H1 (cell line): ENCODE measurements at regions not wholly inside any gene's neighbourhood (a gene's known extent, or its start where the extent isn't known, plus 50 kb on each side); places are given as distances from the start of the nearest gene placed in this dataset.

ENCODE experiments used
- CTCF ChIA-PET: fragments of 300-600 bp; sonication (Branson Sonifier 250); formaldehyde crosslinking; loops from one replicate; lab custom pipeline; 2021; ENCODE audit not compliant: partially characterized antibody; lab: Charles Lee
- POLR2A ChIA-PET: fragments of 300-600 bp; sonication (Branson Sonifier 250); formaldehyde crosslinking; loops from one replicate; lab custom pipeline; 2021; ENCODE audit warnings: inconsistent platforms; ENCODE audit not compliant: partially characterized antibody; lab: Charles Lee
- DNase-seq, 2 experiments: peaks; one replicate each; pipeline versions ENCODE4 v3.0.0 to v3.0.0-alpha.2; 2010 to 2022; ENCODE audit warnings: low spot score in 2 of 2, low read depth in 1 of 2, mixed read lengths in 1 of 2
- FAIRE-seq: peaks from 2 replicates; lab custom pipeline; 2011; peaks lifted over from hg19 to GRCh38; lab: Jason Lieb, UNC
- H2AFZ ChIP-seq: 2 replicates; pipeline ENCODE4 v1.8.1; 2012; ENCODE audit warnings: low read length, inconsistent platforms
- H2AK5ac ChIP-seq: 2 replicates; pipeline ENCODE4 v1.6.1; 2013; ENCODE audit warnings: low read depth, low read length
- H2BK120ac ChIP-seq: replicated peaks from 2 replicates; pipeline ENCODE3; 2013; ENCODE audit warnings: low read depth, low read length, inconsistent platforms
- H2BK12ac ChIP-seq: 2 replicates; pipeline ENCODE4 v1.6.1; 2013; ENCODE audit warnings: low read depth, low read length
- H2BK15ac ChIP-seq: 2 replicates; pipeline ENCODE4 v1.6.1; 2013; ENCODE audit warnings: low read length
- H2BK20ac ChIP-seq: 2 replicates; pipeline ENCODE4 v1.6.1; 2013; ENCODE audit warnings: low read length
- H2BK5ac ChIP-seq: 2 replicates; pipeline ENCODE4 v1.6.1; 2013; ENCODE audit warnings: low read depth, low read length
- H3K14ac ChIP-seq: 2 replicates; pipeline ENCODE4 v1.6.1; 2013; ENCODE audit warnings: inconsistent platforms; ENCODE audit not compliant: insufficient read length
- H3K18ac ChIP-seq: 2 replicates; pipeline ENCODE4 v1.6.1; 2013; ENCODE audit warnings: low read length; ENCODE audit errors: extremely low read depth
- H3K23ac ChIP-seq: 2 replicates; pipeline ENCODE4 v1.6.1; 2013; ENCODE audit warnings: inconsistent platforms; ENCODE audit not compliant: insufficient read length
- H3K23me2 ChIP-seq: 2 replicates; pipeline ENCODE4 v1.6.1; 2013; ENCODE audit warnings: low read depth, low read length
- H3K27ac ChIP-seq: 2 replicates; pipeline ENCODE4 v1.6.1; 2011; ENCODE audit warnings: low read depth, low read length, inconsistent platforms
- H3K27me3 ChIP-seq, 4 experiments: replicated peaks in 1 of 4; 1 replicate in 1 of 4; 2 replicates in 3 of 4; pipeline versions ENCODE4 v1.6.1 to v1.8.1; 2011 to 2013; ENCODE audit warnings: low read length in 3 of 4, mild to moderate bottlenecking in 3 of 4, inconsistent platforms in 2 of 4, mixed read lengths in 2 of 4, moderate library complexity in 1 of 4; ENCODE audit not compliant: control insufficient read depth in 3 of 4, insufficient read depth in 3 of 4; ENCODE audit errors: extremely low read depth in 1 of 4
- H3K36me3 ChIP-seq, 4 experiments: 2 replicates each; pipeline versions ENCODE4 v1.6.1 to v1.8.1; 2011 to 2013; ENCODE audit warnings: mild to moderate bottlenecking in 4 of 4, low read length in 3 of 4, moderate library complexity in 2 of 4, control low read depth in 1 of 4, inconsistent platforms in 1 of 4; ENCODE audit not compliant: insufficient read depth in 4 of 4, control insufficient read depth in 2 of 4
- H3K4ac ChIP-seq: replicated peaks from 2 replicates; pipeline ENCODE3; 2013; ENCODE audit warnings: low read length, low read depth, mixed read lengths, inconsistent platforms; ENCODE audit not compliant: insufficient read length
- H3K4me1 ChIP-seq, 4 experiments: replicated peaks in 1 of 4; 1 replicate in 1 of 4; 2 replicates in 3 of 4; pipeline versions ENCODE4 v1.6.1 to v1.8.1; 2011 to 2013; ENCODE audit warnings: low read length in 3 of 4, inconsistent platforms in 2 of 4, mixed read lengths in 1 of 4; ENCODE audit not compliant: insufficient read depth in 4 of 4, control insufficient read depth in 3 of 4
- H3K4me2 ChIP-seq, 2 experiments: 2 replicates each; pipeline versions ENCODE4 v1.6.1 to v1.8.1; 2011 to 2013; ENCODE audit warnings: low read depth in 2 of 2, low read length in 2 of 2, control low read depth in 1 of 2, inconsistent platforms in 1 of 2, mild to moderate bottlenecking in 1 of 2; ENCODE audit not compliant: insufficient read depth in 1 of 2
- H3K4me3 ChIP-seq, 4 experiments: fragments of 200-600, 300-600 bp in 1 of 4; sonication (generic), shearing (Covaris generic), sonication (Bioruptor Twin) in 1 of 4; 2 replicates each; pipeline versions ENCODE4 v1.5.1 to v1.8.1; 2011 to 2016; ENCODE audit warnings: low read length in 4 of 4, low read depth in 3 of 4, control low read depth in 2 of 4, inconsistent platforms in 2 of 4, mild to moderate bottlenecking in 2 of 4, mixed read lengths in 1 of 4, moderate library complexity in 1 of 4; ENCODE audit not compliant: insufficient read depth in 2 of 4; ENCODE audit errors: extremely low read depth in 1 of 4
- H3K56ac ChIP-seq: replicated peaks from 2 replicates; pipeline ENCODE3; 2013; ENCODE audit warnings: low read depth, mild to moderate bottlenecking, mixed read lengths, low read length, inconsistent platforms; ENCODE audit not compliant: insufficient read length
- H3K79me1 ChIP-seq: 2 replicates; pipeline ENCODE4 v1.6.1; 2013; ENCODE audit warnings: low read depth, low read length, control low read depth
- H3K79me2 ChIP-seq, 2 experiments: 2 replicates each; pipeline versions ENCODE4 v1.6.1 to v1.8.1; 2012 to 2013; ENCODE audit warnings: low read length in 2 of 2, mild to moderate bottlenecking in 2 of 2, inconsistent platforms in 1 of 2; ENCODE audit not compliant: insufficient read depth in 2 of 2, control insufficient read depth in 1 of 2
- H3K9ac ChIP-seq, 4 experiments: replicated peaks in 1 of 4; 1 replicate in 1 of 4; 2 replicates in 3 of 4; pipeline versions ENCODE4 v1.6.1 to v1.8.1; 2011 to 2013; ENCODE audit warnings: low read depth in 3 of 4, low read length in 3 of 4, control low read depth in 2 of 4, mild to moderate bottlenecking in 2 of 4, moderate library complexity in 2 of 4, inconsistent platforms in 1 of 4; ENCODE audit errors: extremely low read depth in 1 of 4
- H3K9me3 ChIP-seq, 2 experiments: 2 replicates each; pipeline versions ENCODE4 v1.6.1 to v1.8.1; 2012 to 2013; ENCODE audit warnings: mild to moderate bottlenecking in 2 of 2, moderate library complexity in 2 of 2, control low read depth in 1 of 2, inconsistent platforms in 1 of 2, low read depth in 1 of 2, low read length in 1 of 2, mixed read lengths in 1 of 2; ENCODE audit not compliant: insufficient read depth in 2 of 2
- H4K20me1 ChIP-seq, 2 experiments: replicated peaks in 1 of 2; 2 replicates each; pipeline versions ENCODE3 to v1.8.1; 2011 to 2013; ENCODE audit warnings: inconsistent platforms in 2 of 2, low read length in 2 of 2, mild to moderate bottlenecking in 1 of 2; ENCODE audit not compliant: insufficient read depth in 2 of 2, control insufficient read depth in 1 of 2
- H4K5ac ChIP-seq: 2 replicates; pipeline ENCODE4 v1.6.1; 2013; ENCODE audit warnings: low read length, low read depth, mixed read lengths, inconsistent platforms; ENCODE audit not compliant: insufficient read length
- H4K8ac ChIP-seq: 2 replicates; pipeline ENCODE4 v1.8.0; 2013; ENCODE audit warnings: mild to moderate bottlenecking, moderate library complexity, low read length, inconsistent platforms; ENCODE audit not compliant: insufficient read depth; ENCODE audit errors: extremely low read depth
- H4K91ac ChIP-seq: replicated peaks from 2 replicates; pipeline ENCODE3; 2013; ENCODE audit warnings: low read length, mixed read lengths, inconsistent platforms; ENCODE audit not compliant: insufficient read length
- CEBPB ChIP-seq: IDR thresholded peaks from 2 replicates; pipeline ENCODE4 v1.6.1; 2012; ENCODE audit warnings: low read depth, low read length
- CHD2 ChIP-seq: IDR thresholded peaks from 2 replicates; pipeline ENCODE4 v1.6.1; 2012; ENCODE audit warnings: low read length, improper control_type of control experiment
- E2F6 ChIP-seq: IDR thresholded peaks from 2 replicates; pipeline ENCODE4 v1.6.1; 2012; ENCODE audit warnings: inconsistent platforms
- EP300 ChIP-seq, 2 experiments: IDR thresholded peaks; 1 replicate in 1 of 2; 2 replicates in 1 of 2; pipeline ENCODE4 v1.6.1; 2011 to 2012; ENCODE audit warnings: low read depth in 2 of 2, low read length in 2 of 2, mild to moderate bottlenecking in 2 of 2, borderline replicate concordance in 1 of 2, inconsistent platforms in 1 of 2, moderate library complexity in 1 of 2
- FOSL1 ChIP-seq: IDR thresholded peaks from 2 replicates; pipeline ENCODE4 v1.6.1; 2011; ENCODE audit warnings: mild to moderate bottlenecking, low read depth, low read length, moderate library complexity; ENCODE audit not compliant: insufficient read depth
- HDAC6 ChIP-seq: IDR thresholded peaks from one replicate; pipeline ENCODE4 v1.7.1; 2012; ENCODE audit warnings: low read depth, mild to moderate bottlenecking, inconsistent platforms, low read length, moderate library complexity
- KDM5A ChIP-seq: fragments of 200-600 bp; IDR thresholded peaks from 2 replicates; pipeline ENCODE4 v1.7.1; 2012; ENCODE audit warnings: mild to moderate bottlenecking, low read length, inconsistent platforms, mixed read lengths
- MAFK ChIP-seq: IDR thresholded peaks from 2 replicates; pipeline ENCODE4 v1.6.1; 2012; ENCODE audit warnings: low read depth, mild to moderate bottlenecking, improper control_type of control experiment, low read length
- PHF8 ChIP-seq: fragments of 200-600 bp; sonication (generic); conservative IDR thresholded peaks from 2 replicates; pipeline ENCODE4 v1.7.1; 2012; ENCODE audit warnings: low read depth, mild to moderate bottlenecking, inconsistent platforms, low read length, moderate library complexity
- POLR2AphosphoS5 ChIP-seq: IDR thresholded peaks from 2 replicates; pipeline ENCODE4 v1.6.1; 2011; ENCODE audit warnings: low read depth, low read length
- POU5F1 ChIP-seq: IDR thresholded peaks from 2 replicates; pipeline ENCODE4 v1.6.1; 2011; ENCODE audit warnings: low read depth, mild to moderate bottlenecking, low read length, moderate library complexity
- RNF2 ChIP-seq: fragments of 200-900, 300-1000 bp; sonication (generic); IDR thresholded peaks from 2 replicates; pipeline ENCODE4 v1.7.1; 2016; ENCODE audit warnings: borderline replicate concordance, low read depth, mild to moderate bottlenecking, antibody characterized with exemption, low read length; ENCODE audit not compliant: poor library complexity, severe bottlenecking; ENCODE audit errors: missing control alignments
- SAP30 ChIP-seq: fragments of 300-600 bp; sonication (generic); IDR thresholded peaks from 2 replicates; pipeline ENCODE4 v1.7.1; 2012; ENCODE audit warnings: low read length, moderate library complexity, mild to moderate bottlenecking, inconsistent platforms; ENCODE audit not compliant: insufficient read depth, insufficient replicate concordance
- WGBS, 2 experiments: shearing (Covaris generic) in 1 of 2; methylation state at CpG; one replicate each; pipeline versions ENCODE4 v1.1.6 to v1.1.7; 2013 to 2015; ENCODE audit warnings: low lambda C conversion rate in 2 of 2, mixed read lengths in 2 of 2, inconsistent platforms in 1 of 2, low coverage in 1 of 2, missing lambda C conversion rate in 1 of 2; ENCODE audit not compliant: insufficient replicate concordance in 2 of 2, insufficient coverage in 1 of 2, insufficient read length in 1 of 2; ENCODE audit errors: extremely low coverage in 1 of 2, missing lambda C conversion rate in 1 of 2; 5-methylcytosine and 5-hydroxymethylcytosine counted together

- ChIA-PET CTCF (interaction anchor here (0.6 kb wide), 1 partner anchor 156 kb away, joined by 3 read pairs; no protein-coding TSS in a partner anchor), POLR2A (no interaction called here)
- Histone ChIP-seq H4K5ac (no peak overlapping the region), H3K4ac (no peak overlapping the region), H3K4me3 (no peak overlapping the region), H2BK12ac (no peak overlapping the region), H4K20me1 (no peaks in the 10 kb centered on the region), H3K23me2 (no peaks in the 10 kb centered on the region), H4K8ac (no peak overlapping the region), H4K91ac (no peak overlapping the region), H3K9ac (no peak overlapping the region), H2BK20ac (no peak overlapping the region), H2BK120ac (no peak overlapping the region), H3K14ac (no peak overlapping the region), H2BK5ac (no peak overlapping the region; the same call in 1 of the 2 replicates), H2AK5ac (no peak overlapping the region), H3K23ac (no peak overlapping the region), H3K4me1 (no peaks in the 10 kb centered on the region), H3K79me1 (no peaks in the 10 kb centered on the region), H3K56ac (no peak overlapping the region), H3K9me3 (no peaks in the 10 kb centered on the region), H2BK15ac (no peak overlapping the region; the same call in 1 of the 2 replicates), H3K79me2 (no peaks in the 10 kb centered on the region), H2AFZ (no peak overlapping the region), H3K27ac (no peak overlapping the region), H3K4me2 (no peak overlapping the region), H3K18ac (no peak overlapping the region), H3K27me3 (no peaks in the 10 kb centered on the region), H3K36me3 (no peaks in the 10 kb centered on the region)
- FAIRE-seq (no peak), DNase-seq (no peak)
- WGBS, 2 experiments = 92% methylated on average over 6 of the region's 6 CpGs; no CpG with 5 or more reads in 1 of the 2 experiments
- no peak for TF ChIP-seq HDAC6
- no peak for TF ChIP-seq KDM5A
- TF ChIP-seq SAP30 = no peak
- no peak for TF ChIP-seq RNF2
- TF ChIP-seq MAFK = no peak
- no peak for TF ChIP-seq FOSL1
- TF ChIP-seq E2F6 = no peak
- TF ChIP-seq CEBPB = no peak
- no peak for TF ChIP-seq PHF8
- no peak for TF ChIP-seq POU5F1
- TF ChIP-seq EP300 (IDR thresholded peaks at IDR 0.05; ENCODE audit: borderline replicate concordance in 1 of 2, low read depth in 2 of 2, low read length in 2 of 2) = no peak
- no peak for TF ChIP-seq POLR2AphosphoS5
- TF ChIP-seq CHD2 = no peak
These were observed 75.0 kb upstream of the ARMC3 start for GRCh38 chr10:22852712-22853353.
